IPS-20b (cell line): ENCODE measurements at regions not wholly inside any gene's neighbourhood (a gene's known extent, or its start where the extent isn't known, plus 50 kb on each side); places are given as distances from the start of the nearest gene placed in this dataset.

Experiments used
- H3K27ac ChIP-seq: one replicate; pipeline ENCODE4 v1.5.1; 2013; ENCODE audit warnings: low read length
- H3K27me3 ChIP-seq: 2 replicates; pipeline ENCODE4 v1.6.1; 2013; ENCODE audit warnings: mild to moderate bottlenecking, low read length, inconsistent platforms; ENCODE audit not compliant: insufficient read depth
- H3K36me3 ChIP-seq: 2 replicates; pipeline ENCODE4 v1.6.1; 2013; ENCODE audit warnings: low read depth, mild to moderate bottlenecking, inconsistent platforms, low read length, moderate library complexity; ENCODE audit not compliant: insufficient read depth
- H3K4me1 ChIP-seq: 2 replicates; pipeline ENCODE4 v1.6.1; 2013; ENCODE audit warnings: mild to moderate bottlenecking, control low read depth, inconsistent platforms, low read length, moderate library complexity; ENCODE audit not compliant: insufficient read depth
- H3K4me3 ChIP-seq: 2 replicates; pipeline ENCODE4 v1.5.1; 2013; ENCODE audit warnings: mild to moderate bottlenecking, low read length, inconsistent platforms
- H3K9ac ChIP-seq: 2 replicates; pipeline ENCODE4 v1.6.1; 2013; ENCODE audit warnings: low read depth, mild to moderate bottlenecking, inconsistent platforms, low read length, moderate library complexity
- H3K9me3 ChIP-seq: 2 replicates; pipeline ENCODE4 v1.6.1; 2013; ENCODE audit warnings: mild to moderate bottlenecking, low read depth, low read length, inconsistent platforms; ENCODE audit not compliant: insufficient read depth

DNA sequence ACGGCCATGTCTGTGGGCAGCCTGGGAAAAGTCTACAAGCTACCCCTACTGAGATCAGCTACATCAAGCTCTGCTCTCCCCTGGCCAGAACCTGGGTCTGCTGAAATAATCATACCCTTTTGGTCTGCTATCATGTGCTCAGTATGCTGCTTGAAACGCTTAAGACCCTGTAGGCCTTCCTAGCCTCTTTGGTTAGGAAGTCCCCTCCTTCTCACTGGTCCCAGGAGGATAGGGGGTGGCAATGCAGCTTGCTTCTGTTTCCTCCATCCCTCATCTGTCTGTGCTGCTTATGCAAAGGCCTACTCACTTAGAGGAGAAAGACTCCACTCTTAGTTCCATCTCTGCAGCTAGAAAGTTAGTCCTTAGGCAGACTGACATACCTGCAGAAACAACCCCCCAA is 118.2 kb upstream of the RASGRP1 start:
- Histone ChIP-seq H3K27me3 (no peaks in the 10 kb centered on the region), H3K4me1 (no peaks in the 10 kb centered on the region), H3K9me3 (no peaks in the 10 kb centered on the region), H3K36me3 (no peaks in the 10 kb centered on the region), H3K4me3 (no peak overlapping the region), H3K27ac (no peak overlapping the region), H3K9ac (no peak overlapping the region)

DNA sequence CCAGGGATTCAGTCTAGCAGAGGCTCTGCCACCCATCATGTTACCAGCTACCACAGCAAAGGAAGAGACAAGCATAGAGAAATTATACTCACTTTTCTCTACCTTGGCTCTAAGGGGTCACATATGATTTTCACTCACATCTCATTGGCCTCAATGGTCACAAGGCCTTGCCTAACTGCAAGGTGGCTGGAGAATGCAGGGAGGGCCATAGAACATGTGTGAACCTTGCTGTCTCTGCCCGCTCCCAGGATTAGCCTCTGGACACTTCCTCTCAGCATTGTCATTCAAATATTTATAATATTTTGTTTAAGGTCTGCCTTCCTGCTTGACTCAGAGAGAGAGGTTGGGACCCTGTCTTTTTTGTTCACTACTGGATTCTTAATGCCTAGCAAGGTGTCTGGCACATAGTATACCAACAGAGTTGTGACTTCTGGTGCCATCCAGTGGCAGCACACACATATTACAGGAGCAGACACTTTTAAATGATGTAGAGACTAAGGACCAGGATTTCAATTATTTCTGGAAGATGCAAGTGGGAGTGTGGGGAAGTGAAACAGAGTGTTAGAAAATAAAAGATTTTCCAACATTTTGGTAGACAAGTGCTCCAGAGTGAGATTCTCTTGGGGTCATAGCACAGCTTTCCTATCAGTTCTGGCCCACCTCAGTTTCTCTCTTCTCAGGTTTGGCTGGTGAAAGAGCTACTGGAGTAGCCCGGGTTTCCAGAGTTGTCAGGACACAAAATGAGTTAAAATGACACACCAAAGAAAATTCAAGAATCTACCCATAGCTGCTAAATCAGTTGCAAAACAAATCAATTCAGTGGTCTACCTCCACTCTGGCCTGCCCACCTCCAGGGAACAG is 119.0 kb upstream of the RASGRP1 start:
- Histone ChIP-seq H3K27ac (no peak overlapping the region), H3K9me3 (no peaks in the 10 kb centered on the region), H3K4me1 (no peaks in the 10 kb centered on the region), H3K27me3 (no peaks in the 10 kb centered on the region), H3K4me3 (no peak overlapping the region), H3K9ac (no peak overlapping the region), H3K36me3 (no peaks in the 10 kb centered on the region)

DNA sequence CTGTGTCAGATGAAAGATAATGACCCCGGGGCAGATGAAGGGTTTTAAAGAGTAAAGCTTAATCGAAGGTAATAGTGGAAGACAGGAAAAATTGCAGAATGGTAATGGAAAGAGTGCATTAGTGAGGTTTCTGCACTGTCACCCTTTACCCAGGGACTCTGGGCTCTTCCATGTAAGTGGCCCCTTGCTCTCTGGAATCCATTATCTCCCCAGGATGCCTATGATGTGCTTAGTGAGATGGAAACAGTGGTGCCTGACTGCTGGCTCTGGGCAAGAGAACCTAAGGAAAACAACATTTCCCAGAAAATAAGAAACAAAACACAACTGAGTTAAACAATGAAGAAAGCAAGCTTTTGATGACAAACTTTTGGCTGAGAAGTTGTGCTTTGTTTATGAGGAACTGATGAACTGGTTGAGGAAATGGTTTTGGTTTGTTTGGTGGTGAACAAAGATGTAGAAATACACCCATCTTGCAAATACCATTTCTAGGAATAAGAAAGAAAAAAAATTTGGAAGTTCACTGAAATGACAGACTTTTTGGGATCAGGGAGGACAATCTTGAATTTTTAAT is 119.9 kb upstream of the RASGRP1 start:
- Histone ChIP-seq H3K4me3 (no peak overlapping the region), H3K9ac (no peak overlapping the region), H3K4me1 (0 out of 2 replicates have a peak, but pooled peaks cover 3% of the 10 kb centered on the region), H3K27ac (no peak overlapping the region), H3K27me3 (no peaks in the 10 kb centered on the region), H3K9me3 (no peaks in the 10 kb centered on the region), H3K36me3 (no peaks in the 10 kb centered on the region)

DNA sequence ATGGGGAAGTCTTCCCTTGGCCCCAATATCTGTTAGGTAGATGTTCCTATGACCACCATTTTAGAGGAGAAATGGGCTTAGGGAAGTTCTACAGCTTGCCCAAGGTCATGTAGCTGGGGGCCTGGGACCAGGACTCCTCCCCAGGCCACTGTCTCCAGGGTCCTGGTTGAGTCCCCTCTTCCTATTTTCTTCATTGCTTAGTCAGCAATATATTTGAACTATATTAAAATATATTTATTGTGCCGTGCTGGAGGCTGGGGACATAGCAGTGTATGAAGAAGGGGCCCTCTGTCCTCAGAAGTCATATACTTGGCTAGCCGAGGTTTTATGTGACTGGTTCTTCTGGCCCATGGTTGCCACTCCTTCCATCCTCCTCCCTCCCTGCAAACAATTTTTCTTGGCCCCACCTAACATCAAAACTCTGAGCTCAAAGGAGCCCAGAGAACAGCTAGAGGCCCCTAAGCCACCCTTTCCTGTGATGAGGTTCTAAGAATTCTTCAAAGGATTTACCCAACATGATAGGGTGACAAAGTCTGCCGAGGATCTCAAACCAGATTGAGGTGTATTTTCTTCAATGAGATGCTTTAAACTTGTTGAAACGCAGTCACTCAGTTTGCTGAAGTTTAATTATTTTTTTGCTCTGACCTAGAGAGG is 121.2 kb upstream of the RASGRP1 start:
- Histone ChIP-seq H3K4me3 (no peak overlapping the region), H3K27ac (no peak overlapping the region), H3K9ac (no peak overlapping the region), H3K9me3 (no peaks in the 10 kb centered on the region), H3K4me1 (0 out of 2 replicates have a peak, but pooled peaks cover 3% of the 10 kb centered on the region), H3K36me3 (no peaks in the 10 kb centered on the region), H3K27me3 (no peaks in the 10 kb centered on the region)

DNA sequence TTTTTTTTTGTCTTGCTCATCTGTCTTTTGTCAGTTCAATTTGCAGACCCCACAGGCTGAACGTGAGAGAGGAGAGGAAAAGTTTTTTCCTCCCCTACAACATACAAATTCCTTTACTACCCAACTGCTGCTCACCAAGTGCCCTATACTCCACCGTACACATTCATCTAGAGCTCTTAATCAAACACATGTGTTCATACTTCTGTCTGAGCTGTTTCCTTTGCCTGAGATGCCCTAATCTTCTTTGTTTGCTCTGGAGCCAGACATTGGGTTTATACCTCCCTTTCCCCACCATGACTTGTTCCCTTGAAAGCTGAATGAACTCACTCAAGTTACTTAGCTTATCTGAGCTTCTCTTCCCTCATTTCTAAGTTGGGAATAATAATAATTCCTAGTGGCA is 122.7 kb upstream of the RASGRP1 start:
- Histone ChIP-seq H3K9ac (no peak overlapping the region), H3K27ac (no peak overlapping the region), H3K27me3 (no peaks in the 10 kb centered on the region), H3K4me1 (0 out of 2 replicates have a peak, but pooled peaks cover 3% of the 10 kb centered on the region), H3K9me3 (no peaks in the 10 kb centered on the region), H3K36me3 (no peaks in the 10 kb centered on the region), H3K4me3 (no peak overlapping the region)

DNA sequence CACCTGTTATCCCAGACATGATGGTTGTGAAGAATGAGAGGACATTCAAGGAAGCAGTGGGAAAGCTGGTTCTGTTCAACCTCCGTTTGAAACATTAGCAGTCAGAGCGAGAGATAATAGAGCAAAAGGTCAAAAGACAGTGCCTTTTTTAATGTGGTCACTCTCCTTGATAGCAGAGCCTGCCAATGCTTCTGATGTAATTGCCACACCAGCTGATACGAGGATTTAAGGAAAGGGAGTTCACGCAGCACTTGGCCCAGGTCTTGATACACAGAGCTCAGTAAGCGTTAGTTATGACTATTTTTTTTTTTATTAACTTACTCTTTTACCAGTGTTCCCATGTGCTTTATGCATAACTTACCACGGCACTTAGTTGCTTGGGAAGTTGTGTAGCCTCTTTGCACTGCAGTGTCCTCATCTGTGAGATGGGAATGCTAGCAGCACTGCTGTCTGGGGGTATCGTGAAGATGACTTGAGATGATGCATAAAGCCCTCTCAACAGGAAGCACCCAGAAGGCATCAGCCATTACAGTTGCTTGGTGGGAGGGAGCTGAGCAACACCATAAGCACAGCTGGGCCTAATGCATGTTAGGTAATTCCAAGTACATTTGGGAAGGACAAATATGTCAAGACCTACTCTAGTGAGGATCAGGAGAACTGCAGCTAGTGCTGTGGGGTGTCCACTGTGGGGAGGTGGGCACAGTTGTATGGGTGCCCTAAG is 123.3 kb upstream of the RASGRP1 start:
- H3K4me1 ChIP-seq = 0 out of 2 replicates have a peak, but pooled peaks cover 3% of the 10 kb centered on the region

DNA sequence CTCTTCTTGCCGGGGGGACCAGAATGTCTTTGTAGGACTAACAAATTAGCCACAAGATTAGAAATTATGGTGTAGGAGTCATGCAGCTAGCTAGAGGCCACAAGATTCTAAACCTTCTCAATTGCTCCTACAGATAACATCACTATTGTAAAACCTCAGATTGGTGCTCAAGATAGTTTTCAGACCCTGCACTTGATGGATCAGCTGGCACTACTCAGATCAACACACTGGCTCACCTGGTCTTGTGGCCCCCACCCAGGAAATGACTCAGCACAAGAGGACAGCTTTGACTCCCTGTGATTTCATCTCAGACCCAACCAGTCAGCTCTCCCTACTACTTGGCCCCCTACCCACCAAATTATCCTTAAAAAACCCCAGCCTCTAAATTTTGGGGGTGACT is 124.1 kb upstream of the RASGRP1 start:
- Histone ChIP-seq H3K4me3 (no peak overlapping the region), H3K9me3 (no peaks in the 10 kb centered on the region), H3K27ac (no peak overlapping the region), H3K4me1 (0 out of 2 replicates have a peak, but pooled peaks cover 3% of the 10 kb centered on the region), H3K27me3 (no peaks in the 10 kb centered on the region), H3K9ac (no peak overlapping the region), H3K36me3 (no peaks in the 10 kb centered on the region)

More for the DNA sequence above, 123.3 kb upstream of the RASGRP1 start:
- Histone ChIP-seq H3K9ac (no peak overlapping the region), H3K36me3 (no peaks in the 10 kb centered on the region), H3K9me3 (no peaks in the 10 kb centered on the region), H3K27me3 (no peaks in the 10 kb centered on the region), H3K27ac (no peak overlapping the region), H3K4me3 (no peak overlapping the region)

DNA sequence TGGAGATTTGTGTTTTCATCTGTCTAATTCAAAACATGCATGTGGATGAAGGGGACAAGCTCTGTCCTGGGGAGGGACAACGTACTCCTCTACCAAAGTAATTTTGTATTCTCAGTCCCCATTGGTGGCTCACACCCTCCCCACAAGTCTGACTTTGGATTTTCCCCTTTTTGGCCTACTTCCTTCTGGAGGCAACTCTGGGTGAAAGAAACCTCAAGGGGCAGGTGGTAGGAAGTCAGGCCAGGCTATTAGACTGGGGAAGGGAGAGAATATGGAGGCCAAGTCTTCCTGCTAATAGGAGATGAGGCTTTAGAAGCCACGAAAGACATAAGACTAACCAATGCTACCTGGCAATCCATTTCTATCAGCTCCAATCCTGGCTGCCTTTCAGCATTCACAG is 124.9 kb upstream of the RASGRP1 start:
- no peak overlapping the region for H3K9ac ChIP-seq
- H3K4me1 ChIP-seq = 0 out of 2 replicates have a peak, but pooled peaks cover 3% of the 10 kb centered on the region
- H3K9me3 ChIP-seq = no peaks in the 10 kb centered on the region
- no peak overlapping the region for H3K4me3 ChIP-seq
- H3K27ac ChIP-seq = no peak overlapping the region
- H3K27me3 ChIP-seq = no peaks in the 10 kb centered on the region
- H3K36me3 ChIP-seq = no peaks in the 10 kb centered on the region

DNA sequence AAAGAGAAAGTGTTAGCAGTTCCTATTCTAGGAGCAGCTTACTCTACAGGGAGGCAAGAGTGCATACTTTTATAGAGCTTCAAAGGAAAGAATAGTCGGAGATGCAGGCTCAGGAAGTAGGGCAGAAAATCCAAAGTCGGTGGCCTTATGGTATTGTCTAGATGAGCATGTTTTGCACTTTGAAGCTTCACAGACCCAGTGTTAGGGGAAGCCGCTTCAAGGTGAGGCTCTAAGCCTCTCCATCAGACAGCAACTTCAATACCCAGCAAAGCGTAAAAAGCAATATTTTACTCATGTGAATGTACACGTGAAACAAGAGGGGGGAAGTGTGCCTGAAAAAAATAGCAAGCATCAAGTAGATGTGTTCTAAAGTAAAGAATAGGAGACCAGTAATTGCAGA is 125.6 kb upstream of the RASGRP1 start:
- H3K27me3 ChIP-seq = no peaks in the 10 kb centered on the region
- no peak overlapping the region for H3K9ac ChIP-seq

DNA sequence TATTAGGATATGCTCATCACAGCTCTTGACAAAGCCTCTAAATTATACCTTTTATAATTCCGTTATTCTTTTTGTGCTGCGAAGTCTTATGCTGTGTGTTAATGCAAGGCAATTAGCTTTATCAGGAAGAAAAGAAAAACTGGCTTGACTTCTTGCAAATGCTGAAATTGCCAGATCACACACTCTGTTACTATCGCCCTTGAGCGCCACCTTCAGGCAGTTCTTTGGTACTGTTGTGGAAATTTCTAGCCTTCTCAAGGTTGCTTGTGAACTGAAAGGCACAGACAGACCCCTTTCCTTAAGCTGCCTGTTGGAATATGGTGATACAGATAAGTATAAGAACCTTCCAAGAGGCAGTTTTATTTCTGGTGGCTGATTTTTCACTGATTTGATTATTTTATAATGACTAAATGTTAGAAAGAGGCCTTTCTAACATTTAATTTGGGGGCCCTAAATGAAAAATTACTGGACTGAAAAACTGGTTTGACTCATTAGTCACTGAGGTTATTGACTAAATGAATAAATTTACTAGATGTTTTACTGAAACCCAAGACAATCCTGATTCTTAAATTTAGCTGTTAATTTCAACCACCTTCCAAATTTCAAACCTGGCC is 126.2 kb upstream of the RASGRP1 start:
- H3K4me1 ChIP-seq = 0 out of 2 replicates have a peak, but pooled peaks cover 3% of the 10 kb centered on the region
- no peaks in the 10 kb centered on the region for H3K27me3 ChIP-seq
- no peaks in the 10 kb centered on the region for H3K36me3 ChIP-seq
- H3K27ac ChIP-seq = no peak overlapping the region
- H3K9me3 ChIP-seq = no peaks in the 10 kb centered on the region
- no peak overlapping the region for H3K4me3 ChIP-seq
- no peak overlapping the region for H3K9ac ChIP-seq

More for the DNA sequence above, 125.6 kb upstream of the RASGRP1 start:
- H3K9me3 ChIP-seq = no peaks in the 10 kb centered on the region
- no peak overlapping the region for H3K4me3 ChIP-seq
- H3K36me3 ChIP-seq = no peaks in the 10 kb centered on the region
- H3K4me1 ChIP-seq = 0 out of 2 replicates have a peak, but pooled peaks cover 3% of the 10 kb centered on the region
- no peak overlapping the region for H3K27ac ChIP-seq

DNA sequence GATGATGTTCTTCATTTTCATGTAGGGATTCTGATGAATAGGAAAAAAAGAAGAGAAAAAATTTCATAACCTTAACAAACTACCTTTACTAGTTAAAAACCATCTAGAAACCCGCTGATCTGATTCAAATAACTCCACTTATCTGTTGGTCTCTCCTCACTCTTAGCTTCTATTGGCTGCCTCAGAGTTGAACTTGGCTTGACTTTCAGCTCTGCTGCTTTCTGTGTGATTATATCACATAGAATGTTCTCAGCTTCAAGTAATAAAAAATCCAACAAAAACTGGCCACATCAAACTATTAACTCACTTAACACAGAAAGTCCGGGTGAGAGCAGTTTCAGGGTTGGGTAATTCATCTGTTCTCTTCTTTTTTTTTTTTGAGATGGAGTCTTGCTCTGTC is 126.8 kb upstream of the RASGRP1 start:
- Histone ChIP-seq H3K27ac (no peak overlapping the region), H3K4me3 (no peak overlapping the region), H3K36me3 (no peaks in the 10 kb centered on the region), H3K9ac (no peak overlapping the region), H3K4me1 (0 out of 2 replicates have a peak, but pooled peaks cover 3% of the 10 kb centered on the region), H3K27me3 (no peaks in the 10 kb centered on the region), H3K9me3 (no peaks in the 10 kb centered on the region)
